Neural cell (in vitro differentiated cells): ENCODE measurements at regions not wholly inside any gene's neighbourhood (a gene's known extent, or its start where the extent isn't known, plus 50 kb on each side); places are given as distances from the start of the nearest gene placed in this dataset.
"Not testable (repeated sequence)": the region's sequence is repeated elsewhere in the genome, so short reads cannot be mapped to it uniquely, and the experiment has no call there.

ENCODE experiments used
- EP300 ChIP-seq: fragments of 450-650 bp; conservative IDR thresholded peaks from 2 replicates; pipeline ENCODE4 v1.6.1; 2014; ENCODE audit warnings: antibody characterized with exemption, mild to moderate bottlenecking, moderate library complexity; ENCODE audit not compliant: poor library complexity, severe bottlenecking
- EZH2 ChIP-seq: fragments of 200-600, 300-800 bp; shearing (Covaris generic), sonication (generic); IDR thresholded peaks from 2 replicates; pipeline ENCODE4 v1.6.1; 2014; ENCODE audit warnings: antibody characterized with exemption, low read length, borderline replicate concordance, mild to moderate bottlenecking; ENCODE audit not compliant: insufficient read depth, poor library complexity, severe bottlenecking
- MXI1 ChIP-seq: fragments of 450-650 bp; conservative IDR thresholded peaks from 2 replicates; pipeline ENCODE4 v1.6.1; 2014; ENCODE audit warnings: antibody characterized with exemption, mild to moderate bottlenecking; ENCODE audit not compliant: poor library complexity, severe bottlenecking
- POLR2AphosphoS5 ChIP-seq: IDR thresholded peaks from 2 replicates; pipeline ENCODE4 v1.6.1; 2012
- RAD21 ChIP-seq: fragments of 450-650 bp; conservative IDR thresholded peaks from 2 replicates; pipeline ENCODE4 v1.6.1; 2014; ENCODE audit warnings: antibody characterized with exemption, mild to moderate bottlenecking, moderate library complexity
- SMC3 ChIP-seq: fragments of 450-650 bp; conservative IDR thresholded peaks from 2 replicates; pipeline ENCODE4 v1.6.1; 2014; ENCODE audit warnings: antibody characterized with exemption, mild to moderate bottlenecking, moderate library complexity; ENCODE audit not compliant: poor library complexity
- TAF1 ChIP-seq: IDR thresholded peaks from 2 replicates; pipeline ENCODE4 v1.6.1; 2012; ENCODE audit warnings: low read depth
- TF ChIP-seq, protein P1 (sequence below): IDR thresholded peaks from 2 replicates; pipeline ENCODE4 v1.6.1; 2012; ENCODE audit warnings: borderline replicate concordance
- TF ChIP-seq, protein P2 (sequence below): fragments of 450-650 bp; IDR thresholded peaks from 2 replicates; pipeline ENCODE4 v1.5.1; 2014; ENCODE audit warnings: antibody characterized with exemption, mild to moderate bottlenecking, moderate library complexity; ENCODE audit not compliant: poor library complexity, severe bottlenecking

DNA sequence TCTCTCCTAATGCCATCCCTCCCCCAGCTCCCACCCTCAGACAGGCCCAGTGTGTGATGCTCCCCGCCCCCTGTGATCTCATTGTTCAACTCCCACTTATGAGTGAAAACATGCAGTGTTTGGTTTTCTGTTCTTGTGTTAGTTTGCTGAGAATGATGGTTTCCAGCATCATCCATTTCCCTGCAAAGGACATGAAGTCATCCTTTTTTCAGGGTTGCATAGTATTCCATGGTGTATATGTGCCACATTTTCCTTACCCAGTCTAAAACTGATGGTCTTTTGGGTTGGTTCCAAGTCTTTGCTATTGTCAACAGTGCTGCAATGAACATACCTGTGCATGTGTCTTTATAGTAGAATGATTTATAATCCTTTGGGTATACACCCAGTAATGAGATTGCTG is 89.3 kb upstream of the WDR75 start:
- TF ChIP-seq MXI1, EZH2, POLR2AphosphoS5, EP300, SMC3, RAD21, TAF1: not testable (repeated sequence)
- TF ChIP-seq, protein P1, sequence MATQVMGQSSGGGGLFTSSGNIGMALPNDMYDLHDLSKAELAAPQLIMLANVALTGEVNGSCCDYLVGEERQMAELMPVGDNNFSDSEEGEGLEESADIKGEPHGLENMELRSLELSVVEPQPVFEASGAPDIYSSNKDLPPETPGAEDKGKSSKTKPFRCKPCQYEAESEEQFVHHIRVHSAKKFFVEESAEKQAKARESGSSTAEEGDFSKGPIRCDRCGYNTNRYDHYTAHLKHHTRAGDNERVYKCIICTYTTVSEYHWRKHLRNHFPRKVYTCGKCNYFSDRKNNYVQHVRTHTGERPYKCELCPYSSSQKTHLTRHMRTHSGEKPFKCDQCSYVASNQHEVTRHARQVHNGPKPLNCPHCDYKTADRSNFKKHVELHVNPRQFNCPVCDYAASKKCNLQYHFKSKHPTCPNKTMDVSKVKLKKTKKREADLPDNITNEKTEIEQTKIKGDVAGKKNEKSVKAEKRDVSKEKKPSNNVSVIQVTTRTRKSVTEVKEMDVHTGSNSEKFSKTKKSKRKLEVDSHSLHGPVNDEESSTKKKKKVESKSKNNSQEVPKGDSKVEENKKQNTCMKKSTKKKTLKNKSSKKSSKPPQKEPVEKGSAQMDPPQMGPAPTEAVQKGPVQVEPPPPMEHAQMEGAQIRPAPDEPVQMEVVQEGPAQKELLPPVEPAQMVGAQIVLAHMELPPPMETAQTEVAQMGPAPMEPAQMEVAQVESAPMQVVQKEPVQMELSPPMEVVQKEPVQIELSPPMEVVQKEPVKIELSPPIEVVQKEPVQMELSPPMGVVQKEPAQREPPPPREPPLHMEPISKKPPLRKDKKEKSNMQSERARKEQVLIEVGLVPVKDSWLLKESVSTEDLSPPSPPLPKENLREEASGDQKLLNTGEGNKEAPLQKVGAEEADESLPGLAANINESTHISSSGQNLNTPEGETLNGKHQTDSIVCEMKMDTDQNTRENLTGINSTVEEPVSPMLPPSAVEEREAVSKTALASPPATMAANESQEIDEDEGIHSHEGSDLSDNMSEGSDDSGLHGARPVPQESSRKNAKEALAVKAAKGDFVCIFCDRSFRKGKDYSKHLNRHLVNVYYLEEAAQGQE: not testable (repeated sequence)
- TF ChIP-seq, protein P2, sequence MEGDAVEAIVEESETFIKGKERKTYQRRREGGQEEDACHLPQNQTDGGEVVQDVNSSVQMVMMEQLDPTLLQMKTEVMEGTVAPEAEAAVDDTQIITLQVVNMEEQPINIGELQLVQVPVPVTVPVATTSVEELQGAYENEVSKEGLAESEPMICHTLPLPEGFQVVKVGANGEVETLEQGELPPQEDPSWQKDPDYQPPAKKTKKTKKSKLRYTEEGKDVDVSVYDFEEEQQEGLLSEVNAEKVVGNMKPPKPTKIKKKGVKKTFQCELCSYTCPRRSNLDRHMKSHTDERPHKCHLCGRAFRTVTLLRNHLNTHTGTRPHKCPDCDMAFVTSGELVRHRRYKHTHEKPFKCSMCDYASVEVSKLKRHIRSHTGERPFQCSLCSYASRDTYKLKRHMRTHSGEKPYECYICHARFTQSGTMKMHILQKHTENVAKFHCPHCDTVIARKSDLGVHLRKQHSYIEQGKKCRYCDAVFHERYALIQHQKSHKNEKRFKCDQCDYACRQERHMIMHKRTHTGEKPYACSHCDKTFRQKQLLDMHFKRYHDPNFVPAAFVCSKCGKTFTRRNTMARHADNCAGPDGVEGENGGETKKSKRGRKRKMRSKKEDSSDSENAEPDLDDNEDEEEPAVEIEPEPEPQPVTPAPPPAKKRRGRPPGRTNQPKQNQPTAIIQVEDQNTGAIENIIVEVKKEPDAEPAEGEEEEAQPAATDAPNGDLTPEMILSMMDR: not testable (repeated sequence)
